ENCODE measurements at regions not wholly inside any gene's neighbourhood (a gene's known extent, or its start where the extent isn't known, plus 50 kb on each side); places are given as distances from the start of the nearest gene placed in this dataset.

GRCh38 chr3:83902787-83903533 is 1055.8 kb upstream of the CADM2 start:
- no peak overlapping the region for H3K27ac ChIP-seq (ENCODE audit: extremely low read depth, low read depth, low read length)
- no peaks in the 10 kb centered on the region for H3K79me2 ChIP-seq (ENCODE audit: control insufficient read depth, insufficient read depth, low read length)
- no peaks in the 10 kb centered on the region for H3K27me3 ChIP-seq (ENCODE audit: control insufficient read depth in 2 of 2, insufficient read depth in 2 of 2, low read length in 2 of 2)
- DNase-seq (ENCODE audit: extremely low read depth in 1 of 4, low spot score in 3 of 4) (no peak), ATAC-seq (no peak), FAIRE-seq (no peak)
- intact Hi-C loops (cut with micrococcal nuclease) (no loop called here), in situ Hi-C loops (cut with MboI) (no loop called here)
- no peaks in the 10 kb centered on the region for H3K4me1 ChIP-seq (replicated peaks in 1 of 2; ENCODE audit: control insufficient read depth in 2 of 2, insufficient read depth in 2 of 2, low read length in 2 of 2)
- whole genome bisulfite sequencing (ENCODE audit: insufficient coverage, low coverage, missing lambda C conversion rate) = 3% methylated on average over 5 of the region's 5 CpGs
- H3K9me3 ChIP-seq (replicated peaks; ENCODE audit: control insufficient read depth, insufficient read depth, low read depth, low read length) = no peaks in the 10 kb centered on the region
- H3K36me3 ChIP-seq (ENCODE audit: control insufficient read depth, insufficient read depth, low read length) = no peaks in the 10 kb centered on the region
- no peak overlapping the region for H3K4me3 ChIP-seq
- no peaks in the 10 kb centered on the region for H4K20me1 ChIP-seq (replicated peaks; ENCODE audit: control insufficient read depth, insufficient read depth, low read length)
- ChIA-PET CTCF (ENCODE audit: low intra/inter-chr PET ratio) (no interaction called here), POLR2A (no interaction called here)
- no peak overlapping the region for H3K4me2 ChIP-seq (ENCODE audit: insufficient read depth, low read length)
- H2AFZ ChIP-seq (ENCODE audit: low read depth, low read length) = no peak overlapping the region
- TF ChIP-seq SPI1 (IDR thresholded peaks at IDR 0.05; ENCODE audit: borderline replicate concordance, low read depth, low read length) = no peak
- TF ChIP-seq RFX1 (IDR thresholded peaks at IDR 0.05) = no peak
- no peak for TF ChIP-seq SMARCC2 (IDR thresholded peaks at IDR 0.05; ENCODE audit: low read depth)
- TF ChIP-seq TAF1 (IDR thresholded peaks at IDR 0.05; ENCODE audit: control insufficient read depth, extremely low read depth, insufficient read depth, low read length, severe bottlenecking) = no peak
- TF ChIP-seq ADNP (tag; IDR thresholded peaks at IDR 0.05) = no peak
- no peak for TF ChIP-seq CREB5 (CRISPR knock-in tag; IDR thresholded peaks at IDR 0.05)
- TF ChIP-seq AFF1 (IDR thresholded peaks at IDR 0.05; ENCODE audit: low read depth in 1 of 2, partially characterized antibody in 2 of 2) = no peak
- no peak for TF ChIP-seq ZNF277 (CRISPR knock-in tag; IDR thresholded peaks at IDR 0.05; ENCODE audit: borderline replicate concordance)
- TF ChIP-seq PHB2 (IDR thresholded peaks at IDR 0.05; ENCODE audit: low read depth) = no peak
- TF ChIP-seq TSC22D4 (tag; IDR thresholded peaks at IDR 0.05) = no peak
- no peak for TF ChIP-seq ZC3H8 (IDR thresholded peaks at IDR 0.05)
- no peaks in the 10 kb centered on the region for H3K9me1 ChIP-seq (ENCODE audit: control insufficient read depth, insufficient read depth, low read length)
- no peak overlapping the region for H3K9ac ChIP-seq (ENCODE audit: insufficient read depth in 1 of 2, low read depth in 2 of 2, low read length in 2 of 2)
- BruUV-seq (replicated peaks) = no TSS peak

Measured in K562 (cell line).